Tibial nerve (tissue), 4 donors: ENCODE measurements at regions not wholly inside any gene's neighbourhood (a gene's known extent, or its start where the extent isn't known, plus 50 kb on each side); places are given as distances from the start of the nearest gene placed in this dataset.

Experiments
- DNase-seq, 2 donors: peaks; one replicate each; pipeline ENCODE4 v3.0.0-alpha.2; 2019; ENCODE audit warnings: low spot score in 2 of 2
- H3K27ac ChIP-seq, 4 donors: fragments of 200-600 bp; sonication (generic) in 3 of 4; one replicate each; pipeline ENCODE4 v1.5.1; 2017 to 2019; ENCODE audit warnings: mild to moderate bottlenecking in 1 of 4
- H3K27me3 ChIP-seq, 2 donors: fragments of 200-600 bp; sonication (generic) in 1 of 2; one replicate each; pipeline versions ENCODE4 v1.5.1 to v1.6.0; 2017 to 2019
- H3K36me3 ChIP-seq, 3 donors: fragments of 200-600 bp; sonication (generic); one replicate each; pipeline ENCODE4 v1.5.1; 2018 to 2019
- H3K4me1 ChIP-seq, 4 donors: fragments of 200-600 bp; sonication (generic) in 3 of 4; one replicate each; pipeline ENCODE4 v1.5.1; 2017 to 2019
- H3K4me3 ChIP-seq, 4 donors: fragments of 200-600 bp; sonication (generic) in 3 of 4; one replicate each; pipeline ENCODE4 v1.5.1; 2017 to 2019; ENCODE audit warnings: mild to moderate bottlenecking in 1 of 4, moderate library complexity in 1 of 4
- H3K9me3 ChIP-seq, 4 donors: fragments of 200-600 bp; sonication (generic) in 3 of 4; one replicate each; pipeline ENCODE4 v1.5.1; 2017 to 2019
- CTCF ChIP-seq, 5 experiments: fragments of 200-600 bp in 3 of 5; fragments of 450-650 bp in 2 of 5; sonication (generic) in 3 of 5; IDR thresholded peaks; one replicate each; pipeline ENCODE4 v1.5.1; 2016 to 2019; ENCODE audit warnings: antibody characterized with exemption in 5 of 5, mild to moderate bottlenecking in 3 of 5, moderate library complexity in 2 of 5
- EP300 ChIP-seq, 2 donors: sonication (generic); formaldehyde crosslinking; IDR thresholded peaks; one replicate each; pipeline ENCODE4 v1.6.1; 2017; ENCODE audit warnings: antibody characterized with exemption in 2 of 2, mild to moderate bottlenecking in 1 of 2
- POLR2A ChIP-seq, 2 donors: fragments of 450-650 bp; IDR thresholded peaks; one replicate each; pipeline ENCODE4 v1.6.1; 2017; ENCODE audit warnings: antibody characterized with exemption in 2 of 2, mild to moderate bottlenecking in 2 of 2, moderate library complexity in 2 of 2
- WGBS, 2 donors: methylation state at CpG; one replicate each; pipeline ENCODE4 v1.1.5; 2018; 5-methylcytosine and 5-hydroxymethylcytosine counted together

GRCh38 chr20:61053889-61054288 lies 198.2 kb upstream of the CDH4 start:
- 43 to 46% methylated on average over 7 of the region's 7 CpGs for WGBS, 2 donors
- DNase-seq = no peak
- Histone ChIP-seq H3K27me3 (no peaks in the 10 kb centered on the region), H3K4me3 (no peak overlapping the region), H3K36me3 (no peaks in the 10 kb centered on the region), H3K27ac (no peak overlapping the region), H3K4me1 (no peaks in the 10 kb centered on the region), H3K9me3 (peaks cover 0 to 1% (median 0%) of the 10 kb centered on the region in 4 donors)
- TF ChIP-seq EP300 (IDR thresholded peaks at IDR 0.05) (no peak), CTCF (IDR thresholded peaks at IDR 0.05) (no peak), POLR2A (IDR thresholded peaks at IDR 0.05) (no peak)

- whole genome bisulfite sequencing, 2 donors = 84 to 89% methylated on average over 9 of the region's 9 CpGs
- Histone ChIP-seq H3K9me3 (no peaks in the 10 kb centered on the region), H3K36me3 (no peaks in the 10 kb centered on the region), H3K4me3 (no peak overlapping the region), H3K27me3 (no peaks in the 10 kb centered on the region), H3K4me1 (no peaks in the 10 kb centered on the region), H3K27ac (no peak overlapping the region)
- no peak for DNase-seq
- TF ChIP-seq POLR2A (IDR thresholded peaks at IDR 0.05) (no peak), EP300 (IDR thresholded peaks at IDR 0.05) (no peak), CTCF (IDR thresholded peaks at IDR 0.05) (no peak)
Measured at GRCh38 chr20:61054411-61054810, 197.7 kb upstream of the CDH4 start.

GRCh38 chr20:61055180-61056010 lies 196.7 kb upstream of the CDH4 start:
- peak; percentile 53 to 59 for DNase-seq
- WGBS, 2 donors = 71 to 80% methylated on average over 14 of the region's 14 CpGs

GRCh38 chr20:61056116-61056515 lies 195.9 kb upstream of the CDH4 start:
- Histone ChIP-seq H3K36me3 (no peaks in the 10 kb centered on the region), H3K4me1 (no peaks in the 10 kb centered on the region), H3K9me3 (peaks cover 0 to 9% (median 0%) of the 10 kb centered on the region in 4 donors), H3K4me3 (no peak overlapping the region), H3K27me3 (no peaks in the 10 kb centered on the region), H3K27ac (no peak overlapping the region)
- DNase-seq = no peak
- TF ChIP-seq CTCF (IDR thresholded peaks at IDR 0.05) (no peak), EP300 (IDR thresholded peaks at IDR 0.05) (no peak), POLR2A (IDR thresholded peaks at IDR 0.05) (no peak)
- 73 to 78% methylated on average over 8 to 10 of the region's 10 CpGs for WGBS, 2 donors

More at GRCh38 chr20:61055180-61056010, 196.7 kb upstream of the CDH4 start:
- Histone ChIP-seq H3K4me3 (no peak overlapping the region), H3K36me3 (no peaks in the 10 kb centered on the region), H3K27ac (no peak overlapping the region), H3K4me1 (no peaks in the 10 kb centered on the region), H3K9me3 (peaks cover 0 to 4% (median 0%) of the 10 kb centered on the region in 4 donors), H3K27me3 (no peaks in the 10 kb centered on the region)
- TF ChIP-seq EP300 (IDR thresholded peaks at IDR 0.05) (no peak), CTCF (IDR thresholded peaks at IDR 0.05) (no peak)

GRCh38 chr20:61056627-61057442 lies 195.2 kb upstream of the CDH4 start:
- no peaks in the 10 kb centered on the region for H3K4me1 ChIP-seq
- H3K27me3 ChIP-seq = no peaks in the 10 kb centered on the region
- peaks cover 0 to 16% (median 0%) of the 10 kb centered on the region in 4 donors for H3K9me3 ChIP-seq
- no peaks in the 10 kb centered on the region for H3K36me3 ChIP-seq
- WGBS, 2 donors = 71 to 75% methylated on average over 12 to 15 of the region's 16 CpGs
- H3K27ac ChIP-seq = no peak overlapping the region
- no peak overlapping the region for H3K4me3 ChIP-seq
- DNase-seq = no peak
- TF ChIP-seq EP300 (IDR thresholded peaks at IDR 0.05) (no peak), CTCF (IDR thresholded peaks at IDR 0.05) (no peak), POLR2A (IDR thresholded peaks at IDR 0.05) (no peak)
